Prostate gland (tissue), 2 donors: ENCODE measurements at regions not wholly inside any gene's neighbourhood (a gene's known extent, or its start where the extent isn't known, plus 50 kb on each side); places are given as distances from the start of the nearest gene placed in this dataset.
A peak's percentile ranks its signal among the peaks of the same experiment; 100 is the strongest.

ENCODE experiments used
- DNase-seq: peaks from one replicate; pipeline ENCODE4 v3.0.0-alpha.2; 2019; ENCODE audit warnings: low spot score
- H3K27ac ChIP-seq, 2 donors: fragments of 200-600 bp; sonication (generic); 2 replicates each; pipeline ENCODE4 v1.5.1; 2017 to 2019
- H3K27me3 ChIP-seq: fragments of 200-600 bp; sonication (generic); replicated peaks from 2 replicates; pipeline ENCODE4 v1.5.1; 2019; ENCODE audit not compliant: insufficient read depth
- H3K36me3 ChIP-seq, 2 donors: fragments of 200-600 bp; sonication (generic); 1 replicate in 1 of 2; 2 replicates in 1 of 2; pipeline versions ENCODE4 v1.5.1 to v1.8.1; 2017 to 2019
- H3K4me1 ChIP-seq: fragments of 200-600 bp; sonication (generic); replicated peaks from 2 replicates; pipeline ENCODE4 v1.5.1; 2019
- H3K4me3 ChIP-seq, 2 donors: fragments of 200-600 bp; sonication (generic); 2 replicates each; pipeline ENCODE4 v1.5.1; 2017 to 2019
- H3K9me3 ChIP-seq: fragments of 200-600 bp; sonication (generic); 2 replicates; pipeline ENCODE4 v1.5.1; 2017
- POLR2A ChIP-seq: fragments of 450-650 bp; IDR thresholded peaks from one replicate; pipeline ENCODE4 v1.6.1; 2016; ENCODE audit warnings: antibody characterized with exemption, mild to moderate bottlenecking
- POLR2AphosphoS5 ChIP-seq: sonication (generic); formaldehyde crosslinking; IDR thresholded peaks from one replicate; pipeline ENCODE4 v1.6.1; 2017; ENCODE audit warnings: antibody characterized with exemption
- WGBS: methylation state at CpG from one replicate; pipeline ENCODE4 v1.1.5; 2018; 5-methylcytosine and 5-hydroxymethylcytosine counted together
- intact Hi-C: fragments of 100-400 bp; cut with DNase I; formaldehyde crosslinking; loops from one replicate; pipeline ENCODE4 v1.14.2; 2022
- TF ChIP-seq, protein P1 (sequence below), 4 experiments: fragments of 200-600 bp in 2 of 4; fragments of 450-650 bp in 2 of 4; sonication (generic) in 2 of 4; IDR thresholded peaks; 1 replicate in 3 of 4; 2 replicates in 1 of 4; pipeline ENCODE4 v1.5.1; 2016 to 2019; ENCODE audit warnings: antibody characterized with exemption in 4 of 4, mild to moderate bottlenecking in 2 of 4, moderate library complexity in 2 of 4

DNA sequence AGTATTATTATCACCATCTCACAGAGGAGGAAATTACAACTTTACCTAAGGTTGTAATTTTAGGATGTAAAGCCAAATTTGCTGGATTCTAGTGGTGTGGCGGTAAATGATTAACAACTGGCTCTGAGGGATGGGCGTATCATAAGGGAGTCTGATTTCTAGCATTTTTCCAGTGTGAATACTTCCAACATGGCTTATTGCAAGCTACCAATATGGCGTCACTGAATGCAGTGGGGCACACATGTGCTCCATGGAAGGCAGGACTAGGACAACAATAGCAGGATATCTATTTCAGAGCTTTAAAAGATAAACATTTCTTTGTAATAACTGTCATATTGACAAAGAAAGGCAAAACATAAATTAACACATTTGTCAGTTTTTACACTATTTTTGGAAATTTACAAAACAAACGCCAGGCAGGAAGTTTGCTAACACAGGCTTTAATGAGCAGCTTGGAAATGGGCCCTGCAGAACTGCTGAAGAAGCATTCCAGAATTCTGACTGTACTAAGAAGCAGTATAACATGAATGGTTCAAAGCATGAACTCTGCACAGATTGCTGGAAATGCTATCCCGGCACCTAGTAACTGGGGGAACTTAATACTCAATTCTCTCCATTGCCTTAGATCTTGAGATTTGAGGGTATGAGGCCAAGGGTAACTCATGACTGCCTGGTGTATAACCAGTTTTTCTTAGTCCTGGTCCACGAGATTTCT is 439.3 kb upstream of the MAP2 start:
- no peaks in the 10 kb centered on the region for H3K4me1 ChIP-seq
- H3K9me3 ChIP-seq, result no peaks in the 10 kb centered on the region
- intact Hi-C loops, result no loop called here
- H3K4me3 ChIP-seq, result no peak overlapping the region
- DNase-seq, result no peak
- TF ChIP-seq POLR2AphosphoS5 (no peak), POLR2A (no peak)
- TF ChIP-seq, protein P1, sequence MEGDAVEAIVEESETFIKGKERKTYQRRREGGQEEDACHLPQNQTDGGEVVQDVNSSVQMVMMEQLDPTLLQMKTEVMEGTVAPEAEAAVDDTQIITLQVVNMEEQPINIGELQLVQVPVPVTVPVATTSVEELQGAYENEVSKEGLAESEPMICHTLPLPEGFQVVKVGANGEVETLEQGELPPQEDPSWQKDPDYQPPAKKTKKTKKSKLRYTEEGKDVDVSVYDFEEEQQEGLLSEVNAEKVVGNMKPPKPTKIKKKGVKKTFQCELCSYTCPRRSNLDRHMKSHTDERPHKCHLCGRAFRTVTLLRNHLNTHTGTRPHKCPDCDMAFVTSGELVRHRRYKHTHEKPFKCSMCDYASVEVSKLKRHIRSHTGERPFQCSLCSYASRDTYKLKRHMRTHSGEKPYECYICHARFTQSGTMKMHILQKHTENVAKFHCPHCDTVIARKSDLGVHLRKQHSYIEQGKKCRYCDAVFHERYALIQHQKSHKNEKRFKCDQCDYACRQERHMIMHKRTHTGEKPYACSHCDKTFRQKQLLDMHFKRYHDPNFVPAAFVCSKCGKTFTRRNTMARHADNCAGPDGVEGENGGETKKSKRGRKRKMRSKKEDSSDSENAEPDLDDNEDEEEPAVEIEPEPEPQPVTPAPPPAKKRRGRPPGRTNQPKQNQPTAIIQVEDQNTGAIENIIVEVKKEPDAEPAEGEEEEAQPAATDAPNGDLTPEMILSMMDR (IDR thresholded peaks at IDR 0.05), result no peak
- no peaks in the 10 kb centered on the region for H3K36me3 ChIP-seq
- WGBS, result 33% methylated on average over 6 of the region's 6 CpGs
- no peaks in the 10 kb centered on the region for H3K27me3 ChIP-seq
- no peak overlapping the region for H3K27ac ChIP-seq

DNA sequence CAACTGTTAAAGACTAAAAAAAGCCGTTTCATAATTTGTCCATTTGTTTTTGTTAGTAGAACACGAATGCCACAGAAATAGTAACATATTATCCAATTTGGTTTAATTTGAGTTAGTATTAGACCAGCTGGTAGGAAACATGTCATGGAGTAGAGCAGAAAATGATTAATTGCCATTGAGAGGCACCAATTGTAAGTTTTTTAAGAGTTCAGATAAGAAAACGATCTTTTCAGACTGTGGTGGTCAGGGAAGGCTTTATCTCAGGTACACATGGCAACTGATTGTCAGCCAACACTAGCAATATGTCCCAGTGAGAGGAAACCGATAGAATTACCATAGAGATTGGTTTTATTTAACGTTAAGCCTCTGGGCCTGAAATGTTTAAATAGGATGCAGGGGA is 438.2 kb upstream of the MAP2 start:
- H3K27ac ChIP-seq, result no peak overlapping the region
- whole genome bisulfite sequencing, result 64% methylated on average over 5 of the region's 5 CpGs
- intact Hi-C loops, result no loop called here

DNA sequence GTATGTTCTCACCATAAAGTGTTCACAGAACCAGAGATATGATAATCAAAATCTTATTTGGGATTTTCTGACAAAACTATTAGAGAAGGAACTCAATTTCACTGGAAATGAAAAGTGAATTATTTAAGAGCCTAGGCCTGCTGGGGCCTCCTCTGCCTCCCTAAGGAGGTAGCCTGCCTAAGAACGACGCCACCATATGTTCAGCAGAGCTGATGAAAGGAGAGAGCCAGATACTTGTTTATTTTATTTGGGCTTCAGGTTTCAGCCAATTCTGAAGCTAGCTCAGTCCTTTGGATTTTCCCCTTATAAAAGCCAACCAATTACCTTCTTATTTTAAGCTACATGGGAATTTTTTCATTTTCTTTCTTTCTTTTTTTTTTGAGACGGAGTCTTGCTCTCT is 433.1 kb upstream of the MAP2 start:
- H3K27me3 ChIP-seq, result no peaks in the 10 kb centered on the region
- no peaks in the 10 kb centered on the region for H3K36me3 ChIP-seq
- intact Hi-C loops, result no loop called here
- H3K27ac ChIP-seq, result no peak overlapping the region
- no peak overlapping the region for H3K4me3 ChIP-seq
- H3K4me1 ChIP-seq, result no peaks in the 10 kb centered on the region
- no peaks in the 10 kb centered on the region for H3K9me3 ChIP-seq
- DNase-seq, result no peak
- TF ChIP-seq, protein P1 (IDR thresholded peaks at IDR 0.05), result no peak
- TF ChIP-seq POLR2A (no peak), POLR2AphosphoS5 (no peak)
- 68% methylated on average over 3 of the region's 3 CpGs for WGBS

More for the DNA sequence above, 438.2 kb upstream of the MAP2 start:
- DNase-seq, result no peak
- TF ChIP-seq, protein P1 (IDR thresholded peaks at IDR 0.05), result no peak
- TF ChIP-seq POLR2AphosphoS5 (no peak), POLR2A (no peak)
- no peaks in the 10 kb centered on the region for H3K9me3 ChIP-seq
- H3K4me1 ChIP-seq, result no peaks in the 10 kb centered on the region
- no peaks in the 10 kb centered on the region for H3K36me3 ChIP-seq
- no peak overlapping the region for H3K4me3 ChIP-seq
- no peaks in the 10 kb centered on the region for H3K27me3 ChIP-seq

DNA sequence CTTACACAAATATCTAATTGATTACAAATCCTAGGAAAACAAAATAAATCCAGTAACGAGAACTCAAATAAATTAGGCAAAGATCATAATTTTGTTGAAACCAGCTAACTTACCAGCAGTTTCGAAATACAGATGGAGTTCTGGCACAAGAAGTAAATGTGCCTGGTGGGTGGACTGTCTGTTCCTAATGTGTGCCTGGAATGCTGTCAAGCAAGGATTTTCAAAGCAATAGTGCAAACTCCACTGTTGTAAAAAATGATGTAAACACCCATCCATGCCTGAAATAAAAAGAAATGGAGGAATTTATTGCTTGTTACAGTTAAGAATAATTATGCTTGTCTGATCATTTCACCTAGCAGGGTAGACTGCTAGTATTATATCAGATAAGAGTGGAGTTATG is 423.9 kb upstream of the MAP2 start:
- Histone ChIP-seq H3K36me3 (no peaks in the 10 kb centered on the region), H3K4me3 (no peak overlapping the region), H3K4me1 (no peaks in the 10 kb centered on the region), H3K9me3 (no peaks in the 10 kb centered on the region), H3K27ac (no peak overlapping the region), H3K27me3 (no peaks in the 10 kb centered on the region)
- DNase-seq, result no peak
- intact Hi-C loops, result no loop called here
- WGBS, result 13% methylated on average over 2 of the region's 2 CpGs
- TF ChIP-seq, protein P1 (IDR thresholded peaks at IDR 0.05), result no peak
- TF ChIP-seq POLR2A (no peak), POLR2AphosphoS5 (peak; percentile 25)

DNA sequence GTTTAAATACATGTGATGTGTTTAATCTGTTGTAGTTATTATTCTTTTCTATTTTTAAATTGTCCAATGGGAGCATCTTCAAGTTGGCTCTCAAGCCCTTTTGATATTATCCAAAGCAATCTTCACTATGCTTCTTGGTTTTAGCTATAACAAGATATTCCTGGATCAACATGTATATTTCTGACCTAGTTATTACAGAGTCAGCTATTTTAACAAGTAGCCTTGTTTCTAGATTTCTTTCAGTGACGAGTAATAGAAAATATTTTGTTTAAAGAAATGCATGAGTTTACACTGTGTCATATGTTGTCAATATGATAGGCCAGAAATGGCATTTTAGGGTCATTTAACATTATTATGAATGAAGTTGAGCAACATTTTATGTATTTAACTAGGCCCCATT is 421.8 kb upstream of the MAP2 start:
- H3K4me3 ChIP-seq, result no peak overlapping the region
- 83% methylated on average over 1 of the region's 1 CpG for WGBS
- TF ChIP-seq POLR2A (no peak), POLR2AphosphoS5 (no peak)
- TF ChIP-seq, protein P1 (IDR thresholded peaks at IDR 0.05), result no peak
- H3K9me3 ChIP-seq, result no peaks in the 10 kb centered on the region
- no peaks in the 10 kb centered on the region for H3K4me1 ChIP-seq
- intact Hi-C loops, result no loop called here
- DNase-seq, result no peak
- H3K27ac ChIP-seq, result no peak overlapping the region
- no peaks in the 10 kb centered on the region for H3K36me3 ChIP-seq
- no peaks in the 10 kb centered on the region for H3K27me3 ChIP-seq
